ENCODE measurements at regions not wholly inside any gene's neighbourhood (a gene's known extent, or its start where the extent isn't known, plus 50 kb on each side); places are given as distances from the start of the nearest gene placed in this dataset.
"Not testable (repeated sequence)": the region's sequence is repeated elsewhere in the genome, so short reads cannot be mapped to it uniquely, and the experiment has no call there.

DNA sequence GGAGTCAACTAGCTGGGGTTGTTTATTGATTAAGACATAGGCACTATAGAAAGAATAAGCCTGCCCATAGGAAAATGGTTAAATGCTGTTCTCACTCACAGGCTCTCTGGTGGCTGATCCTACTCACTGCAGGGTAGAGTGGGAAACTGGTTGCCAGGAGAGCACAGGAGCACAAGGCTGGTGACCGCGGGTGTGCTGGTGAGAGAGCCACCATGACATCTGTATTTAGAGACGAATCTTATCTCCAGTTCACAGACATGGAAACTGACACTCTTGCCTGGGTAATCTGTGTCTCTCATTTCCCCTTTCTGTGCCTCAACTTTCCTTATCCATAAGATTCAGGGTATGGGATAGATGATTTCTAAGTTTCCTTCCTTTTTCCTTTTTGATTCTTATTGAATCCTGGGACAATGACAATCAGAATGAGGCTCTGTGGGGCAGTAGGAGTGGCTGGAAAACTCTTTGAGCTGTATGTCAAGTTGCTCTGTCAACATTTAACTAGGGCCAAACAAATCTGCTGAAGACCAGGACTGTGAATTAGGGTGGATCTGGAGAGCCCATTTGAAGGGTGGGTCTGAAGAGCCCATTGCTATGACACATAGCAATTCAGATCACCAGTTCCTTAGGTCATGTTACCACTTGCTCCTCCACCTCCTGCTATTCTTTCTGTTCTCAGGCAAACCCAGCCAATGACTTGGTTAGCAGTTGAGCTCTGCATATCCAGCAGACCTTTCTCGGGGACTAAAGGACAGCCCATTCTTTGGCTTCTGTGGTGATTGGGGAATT lies 286.1 kb upstream of the TBL1XR1 start:
- FAIRE-seq = no peak

- FAIRE-seq = no peak
These were observed 286.9 kb upstream of the TBL1XR1 start for GRCh38 chr3:177484206-177484605.

DNA sequence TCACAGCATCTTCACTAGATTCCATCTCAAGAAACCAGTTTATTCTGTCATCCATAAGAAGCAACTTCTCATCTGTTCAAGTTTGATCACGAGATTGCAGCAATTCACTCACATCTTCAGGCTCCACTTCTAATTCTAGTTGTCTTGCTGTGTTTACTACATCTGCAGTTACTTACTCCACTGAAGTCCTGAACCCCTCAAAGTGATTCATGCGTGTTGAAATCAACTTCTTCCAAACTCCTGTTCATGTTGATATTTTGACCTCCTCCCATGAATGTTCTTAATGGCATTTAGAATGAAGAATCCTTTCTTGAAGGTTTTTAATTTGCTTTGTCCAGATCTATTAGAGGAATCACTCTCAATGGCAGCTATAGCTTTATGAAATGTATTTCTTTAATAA lies 287.6 kb upstream of the TBL1XR1 start:
- FAIRE-seq = no peak

DNA sequence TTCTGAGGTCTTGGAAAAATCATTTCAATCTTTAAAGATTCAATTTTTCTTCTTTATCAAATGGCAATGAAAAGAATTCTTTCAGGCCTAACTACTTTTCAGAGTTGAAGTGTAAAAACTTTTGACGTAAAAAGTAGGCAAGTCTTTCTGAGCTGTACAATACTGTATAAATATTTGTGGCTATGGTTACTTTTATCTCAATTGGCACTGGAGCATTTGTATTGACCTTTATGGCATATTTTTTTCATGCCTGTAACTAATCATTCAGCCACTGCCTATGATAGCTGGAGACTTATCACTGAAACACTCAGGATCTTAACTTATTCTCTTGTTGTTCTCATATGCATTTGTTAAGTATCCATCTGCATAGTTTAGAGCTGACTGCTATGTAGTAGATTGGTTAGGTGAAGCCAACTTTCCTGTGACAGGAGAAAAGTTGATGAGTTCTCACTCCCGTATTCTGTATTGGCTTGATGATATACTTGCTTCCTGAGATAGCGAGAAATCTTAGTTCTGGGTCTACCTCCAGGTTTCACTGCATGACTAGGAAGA lies 290.4 kb upstream of the TBL1XR1 start:
- FAIRE-seq = no peak

DNA sequence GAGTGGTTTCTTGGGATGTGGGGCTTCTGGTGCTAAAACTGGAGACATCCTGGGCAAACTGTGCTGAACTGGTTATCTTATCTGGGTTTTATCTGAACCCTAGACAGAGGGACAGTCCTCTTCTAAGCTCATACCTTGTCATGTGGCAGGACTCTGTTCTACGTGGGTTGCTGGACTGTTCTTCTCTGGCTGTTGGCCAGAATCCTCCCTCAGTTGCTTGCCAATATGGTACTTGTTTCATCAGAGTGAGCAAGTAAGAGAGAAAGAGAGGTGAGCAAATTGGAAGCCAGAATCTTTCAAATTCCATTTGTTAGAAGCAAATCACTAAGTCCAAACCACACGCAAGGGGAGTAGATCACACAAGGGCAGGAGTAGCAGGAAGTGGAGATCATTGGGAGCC lies 291.5 kb upstream of the TBL1XR1 start:
- FAIRE-seq = no peak

GRCh38 chr3:177490626-177491025 lies 293.3 kb upstream of the TBL1XR1 start:
- no peak for FAIRE-seq

- no peak for FAIRE-seq
These were observed 294.2 kb upstream of the TBL1XR1 start for GRCh38 chr3:177491296-177492032.

GRCh38 chr3:177493091-177493490 lies 295.8 kb upstream of the TBL1XR1 start:
- FAIRE-seq = no peak

- FAIRE-seq = no peak
These were observed 296.9 kb upstream of the TBL1XR1 start for GRCh38 chr3:177494216-177494615.

- FAIRE-seq = no peak
These were observed 298.3 kb upstream of the TBL1XR1 start for GRCh38 chr3:177495566-177495965.

DNA sequence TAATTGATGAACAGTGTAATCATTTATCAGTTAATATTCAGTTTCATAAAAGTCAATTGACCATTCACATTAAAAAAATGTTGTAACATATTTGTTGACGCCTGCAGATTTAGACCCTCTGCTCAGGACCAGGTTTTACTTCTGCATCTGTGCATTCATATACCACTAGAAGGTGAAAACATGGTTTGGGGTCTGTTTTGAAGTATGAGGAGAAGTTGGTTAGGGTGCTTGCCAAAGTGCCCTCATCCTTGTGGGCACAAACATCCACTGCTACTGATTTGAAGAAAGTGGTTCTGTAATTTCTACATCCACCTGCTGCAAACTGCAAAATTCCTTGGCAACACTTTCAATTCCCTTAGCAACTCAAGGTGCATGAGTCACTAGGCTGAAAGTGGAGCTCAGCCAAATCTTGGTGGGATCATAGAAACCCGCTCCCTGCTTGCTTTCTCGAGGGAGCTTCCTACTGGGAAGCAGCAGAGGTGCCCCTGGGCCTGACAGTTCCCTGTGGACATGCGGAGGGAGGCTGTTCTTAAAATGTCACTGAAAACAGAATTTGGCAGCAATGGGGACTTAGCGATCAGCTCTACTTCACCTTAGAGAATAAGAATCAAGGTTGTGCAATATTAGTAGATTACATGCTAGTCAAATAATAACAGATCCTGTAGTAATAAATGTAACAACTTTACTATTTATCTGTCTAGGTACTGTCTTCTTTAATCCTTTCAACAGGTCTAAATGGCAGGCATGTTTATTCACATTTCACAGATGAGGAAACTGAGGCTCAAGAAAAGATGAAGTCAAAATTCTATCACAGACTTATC lies 301.0 kb upstream of the TBL1XR1 start:
- no peak for FAIRE-seq

DNA sequence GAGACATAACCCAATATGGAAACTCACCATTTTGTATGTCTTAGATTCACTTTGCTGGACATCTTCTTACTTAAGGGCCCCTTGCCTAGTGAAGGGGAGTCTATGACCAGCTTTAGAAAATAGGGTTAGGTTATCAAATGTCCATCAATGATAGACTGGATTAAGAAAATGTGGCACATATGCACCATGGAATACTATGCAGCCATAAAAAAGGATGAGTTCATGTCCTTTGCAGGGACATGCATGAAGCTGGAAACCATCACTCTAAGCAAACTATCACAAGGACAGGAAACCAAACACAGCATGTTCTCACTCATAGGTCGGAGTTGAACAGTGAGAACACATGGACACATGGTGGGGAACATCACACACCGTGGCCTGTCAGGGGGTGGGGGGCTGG lies 301.8 kb upstream of the TBL1XR1 start:
- FAIRE-seq = not testable (repeated sequence)

GRCh38 chr3:177499779-177500423 lies 302.6 kb upstream of the TBL1XR1 start:
- no peak for FAIRE-seq

- no peak for FAIRE-seq
These were observed 313.5 kb upstream of the TBL1XR1 start for GRCh38 chr3:177510693-177511216.

GRCh38 chr3:177512945-177513814 lies 315.9 kb upstream of the TBL1XR1 start:
- no peak for FAIRE-seq

DNA sequence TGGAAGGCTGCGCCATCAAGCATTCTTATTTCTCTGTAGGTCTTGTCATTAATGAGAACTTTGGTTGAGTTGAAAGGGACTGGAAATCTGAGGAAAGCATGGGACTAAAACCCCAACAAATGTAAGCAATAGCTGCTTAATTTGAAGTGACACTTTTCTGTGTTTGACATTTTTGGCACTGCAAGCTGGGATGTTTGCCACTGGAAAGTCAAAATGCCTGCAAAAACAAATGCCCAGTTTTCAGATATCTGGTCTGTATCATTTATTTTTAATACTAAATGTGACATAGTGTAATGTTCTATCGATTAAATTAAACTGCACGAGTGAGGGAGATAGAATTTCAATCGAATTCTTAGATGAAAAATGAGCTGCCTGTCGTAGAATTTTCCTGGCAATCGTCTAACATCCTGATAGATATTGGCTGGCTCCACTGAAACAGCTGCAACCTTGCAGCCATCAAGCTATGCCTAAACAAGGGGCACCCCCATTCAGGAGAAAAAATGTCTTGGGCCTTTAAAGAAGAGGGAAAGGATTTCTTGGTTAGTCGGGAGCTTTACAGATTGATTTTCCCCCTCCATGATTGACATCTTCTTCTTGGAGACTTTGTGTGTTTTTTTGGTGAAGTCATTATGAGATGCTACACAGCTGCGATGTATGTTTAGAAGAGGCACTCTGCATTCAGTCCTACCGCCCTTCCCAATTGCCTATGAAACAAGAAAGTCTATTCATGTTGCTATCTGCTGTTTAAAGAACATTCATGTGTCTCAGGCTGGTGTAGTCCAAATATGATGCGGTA lies 316.7 kb upstream of the TBL1XR1 start:
- no peak for FAIRE-seq

GRCh38 chr3:177514611-177515499 lies 317.6 kb upstream of the TBL1XR1 start:
- FAIRE-seq = no peak

DNA sequence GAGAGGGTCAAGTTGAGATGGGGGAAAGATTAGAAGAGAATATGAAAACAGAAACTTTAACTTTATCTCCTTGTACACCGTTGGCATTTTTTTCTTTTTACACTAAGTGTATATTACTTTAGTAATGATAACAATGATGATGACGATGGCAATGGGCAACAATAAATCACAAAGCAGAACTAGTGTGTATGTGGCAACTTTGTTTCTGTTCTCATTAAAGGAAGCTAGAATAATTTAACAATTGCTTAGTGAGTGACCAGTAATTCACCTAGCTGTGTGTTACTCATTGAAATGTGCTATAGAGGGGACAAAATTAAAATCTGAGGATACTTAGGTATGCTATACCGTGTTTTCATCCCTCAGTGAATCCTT lies 318.5 kb upstream of the TBL1XR1 start:
- FAIRE-seq = no peak

All from A204.1 (cell line).